ENCODE measurements at regions not wholly inside any gene's neighbourhood (a gene's known extent, or its start where the extent isn't known, plus 50 kb on each side); places are given as distances from the start of the nearest gene placed in this dataset.
"Not testable (repeated sequence)": the region's sequence is repeated elsewhere in the genome, so short reads cannot be mapped to it uniquely, and the experiment has no call there.

- Histone ChIP-seq H3K9me3 (ENCODE audit: control insufficient read depth, low read length) (no peaks in the 10 kb centered on the region), H3K4me3 (ENCODE audit: low read length in 2 of 2) (no peak overlapping the region), H3K36me3 (ENCODE audit: control insufficient read depth in 1 of 2, insufficient read depth in 2 of 2, low read length in 1 of 2) (no peaks in the 10 kb centered on the region), H3K27me3 (ENCODE audit: control insufficient read depth in 1 of 2, insufficient read depth in 2 of 2, low read length in 1 of 2) (no peaks in the 10 kb centered on the region), H3K4me1 (ENCODE audit: control insufficient read depth in 1 of 2, insufficient read depth in 2 of 2, low read length in 2 of 2) (no peaks in the 10 kb centered on the region), H3K27ac (ENCODE audit: low read depth in 1 of 2, low read length in 2 of 2) (no peak overlapping the region)
- 0 to 20% methylated on average over 1 of the region's 1 CpG for WGBS, 2 donors
- intact Hi-C loops (cut with DNase I): no loop called here
- no peak for DNase-seq
- ATAC-seq (ENCODE audit: low FRiP score): no peak
Observed at GRCh38 chr3:3951071-3951470, 151.8 kb downstream of the LRRN1 start.

GRCh38 chr3:3951501-3951900 lies 152.3 kb downstream of the LRRN1 start:
- no peak overlapping the region for H3K27ac ChIP-seq (ENCODE audit: low read depth in 1 of 2, low read length in 2 of 2)
- ATAC-seq (ENCODE audit: low FRiP score) (no peak), DNase-seq (no peak)
- H3K4me1 ChIP-seq (ENCODE audit: control insufficient read depth in 1 of 2, insufficient read depth in 2 of 2, low read length in 2 of 2): no peaks in the 10 kb centered on the region
- WGBS, 2 donors: 81 to 84% methylated on average over 7 of the region's 7 CpGs
- no peaks in the 10 kb centered on the region for H3K9me3 ChIP-seq (ENCODE audit: control insufficient read depth, low read length)
- H3K4me3 ChIP-seq (ENCODE audit: low read length in 2 of 2): no peak overlapping the region
- no peaks in the 10 kb centered on the region for H3K27me3 ChIP-seq (ENCODE audit: control insufficient read depth in 1 of 2, insufficient read depth in 2 of 2, low read length in 1 of 2)
- H3K36me3 ChIP-seq (ENCODE audit: control insufficient read depth in 1 of 2, insufficient read depth in 2 of 2, low read length in 1 of 2): no peaks in the 10 kb centered on the region
- intact Hi-C loops (cut with DNase I): no loop called here

- H3K4me1 ChIP-seq (ENCODE audit: control insufficient read depth in 1 of 2, insufficient read depth in 2 of 2, low read length in 2 of 2); DNase-seq; H3K36me3 ChIP-seq (ENCODE audit: control insufficient read depth in 1 of 2, insufficient read depth in 2 of 2, low read length in 1 of 2); intact Hi-C loops (cut with DNase I); H3K27me3 ChIP-seq (ENCODE audit: control insufficient read depth in 1 of 2, insufficient read depth in 2 of 2, low read length in 1 of 2); H3K27ac ChIP-seq (ENCODE audit: low read depth in 1 of 2, low read length in 2 of 2); H3K4me3 ChIP-seq (ENCODE audit: low read length in 2 of 2); ATAC-seq (ENCODE audit: low FRiP score); H3K9me3 ChIP-seq (ENCODE audit: control insufficient read depth, low read length): not testable (repeated sequence)
- 67 to 81% methylated on average over 6 of the region's 14 CpGs for WGBS, 2 donors
Observed at GRCh38 chr3:3962867-3963266, 163.6 kb downstream of the LRRN1 start.

GRCh38 chr3:3984053-3984452 lies 184.8 kb downstream of the LRRN1 start:
- Histone ChIP-seq H3K4me3 (ENCODE audit: low read length in 2 of 2) (no peak overlapping the region), H3K4me1 (ENCODE audit: control insufficient read depth in 1 of 2, insufficient read depth in 2 of 2, low read length in 2 of 2) (no peaks in the 10 kb centered on the region), H3K27ac (ENCODE audit: low read depth in 1 of 2, low read length in 2 of 2) (no peak overlapping the region), H3K27me3 (ENCODE audit: control insufficient read depth in 1 of 2, insufficient read depth in 2 of 2, low read length in 1 of 2) (no peaks in the 10 kb centered on the region), H3K9me3 (ENCODE audit: control insufficient read depth, low read length) (no peaks in the 10 kb centered on the region), H3K36me3 (ENCODE audit: control insufficient read depth in 1 of 2, insufficient read depth in 2 of 2, low read length in 1 of 2) (no peaks in the 10 kb centered on the region)
- intact Hi-C loops (cut with DNase I): no loop called here
- no peak for DNase-seq
- ATAC-seq (ENCODE audit: low FRiP score): no peak
- 88 to 92% methylated on average over 6 of the region's 6 CpGs for WGBS, 2 donors

GRCh38 chr3:3991598-3991997 lies 192.4 kb downstream of the LRRN1 start:
- H3K27me3 ChIP-seq (ENCODE audit: control insufficient read depth in 1 of 2, insufficient read depth in 2 of 2, low read length in 1 of 2): no peaks in the 10 kb centered on the region
- H3K27ac ChIP-seq (ENCODE audit: low read depth in 1 of 2, low read length in 2 of 2): no peak overlapping the region
- H3K4me3 ChIP-seq (ENCODE audit: low read length in 2 of 2): no peak overlapping the region
- no peaks in the 10 kb centered on the region for H3K36me3 ChIP-seq (ENCODE audit: control insufficient read depth in 1 of 2, insufficient read depth in 2 of 2, low read length in 1 of 2)
- no peaks in the 10 kb centered on the region for H3K9me3 ChIP-seq (ENCODE audit: control insufficient read depth, low read length)
- no peak for ATAC-seq (ENCODE audit: low FRiP score)
- intact Hi-C loops (cut with DNase I): no loop called here
- DNase-seq: no peak
- H3K4me1 ChIP-seq (ENCODE audit: control insufficient read depth in 1 of 2, insufficient read depth in 2 of 2, low read length in 2 of 2): no peaks in the 10 kb centered on the region
- WGBS, 2 donors: 86 to 89% methylated on average over 3 of the region's 3 CpGs

- no peak for DNase-seq
- Histone ChIP-seq H3K36me3 (ENCODE audit: control insufficient read depth in 1 of 2, insufficient read depth in 2 of 2, low read length in 1 of 2) (no peaks in the 10 kb centered on the region), H3K27me3 (ENCODE audit: control insufficient read depth in 1 of 2, insufficient read depth in 2 of 2, low read length in 1 of 2) (no peaks in the 10 kb centered on the region), H3K4me3 (ENCODE audit: low read length in 2 of 2) (no peak overlapping the region), H3K4me1 (ENCODE audit: control insufficient read depth in 1 of 2, insufficient read depth in 2 of 2, low read length in 2 of 2) (no peaks in the 10 kb centered on the region), H3K27ac (ENCODE audit: low read depth in 1 of 2, low read length in 2 of 2) (no peak overlapping the region), H3K9me3 (ENCODE audit: control insufficient read depth, low read length) (no peaks in the 10 kb centered on the region)
- no peak for ATAC-seq (ENCODE audit: low FRiP score)
- intact Hi-C loops (cut with DNase I): no loop called here
- WGBS, 2 donors: 76 to 82% methylated on average over 5 of the region's 5 CpGs
Observed at GRCh38 chr3:3992312-3992874, 193.2 kb downstream of the LRRN1 start.

- H3K4me1 ChIP-seq (ENCODE audit: control insufficient read depth in 1 of 2, insufficient read depth in 2 of 2, low read length in 2 of 2): no peaks in the 10 kb centered on the region
- 39% methylated on average over 5 of the region's 5 CpGs for WGBS, 2 donors
- no peaks in the 10 kb centered on the region for H3K9me3 ChIP-seq (ENCODE audit: control insufficient read depth, low read length)
- intact Hi-C loops (cut with DNase I): loop anchor here in 1 of 2 donors (5.0 kb wide), 1 partner anchor 796 kb away; no protein-coding TSS in a partner anchor
- H3K27ac ChIP-seq (ENCODE audit: low read depth in 1 of 2, low read length in 2 of 2): no peak overlapping the region
- no peaks in the 10 kb centered on the region for H3K27me3 ChIP-seq (ENCODE audit: control insufficient read depth in 1 of 2, insufficient read depth in 2 of 2, low read length in 1 of 2)
- no peak for DNase-seq
- H3K4me3 ChIP-seq (ENCODE audit: low read length in 2 of 2): no peak overlapping the region
- no peak for ATAC-seq (ENCODE audit: low FRiP score)
- no peaks in the 10 kb centered on the region for H3K36me3 ChIP-seq (ENCODE audit: control insufficient read depth in 1 of 2, insufficient read depth in 2 of 2, low read length in 1 of 2)
Observed at GRCh38 chr3:3998140-3998922, 199.1 kb downstream of the LRRN1 start.

GRCh38 chr3:3999340-3999739 lies 200.1 kb downstream of the LRRN1 start:
- not testable (repeated sequence) for DNase-seq; H3K27ac ChIP-seq (ENCODE audit: low read depth in 1 of 2, low read length in 2 of 2); H3K4me3 ChIP-seq (ENCODE audit: low read length in 2 of 2); ATAC-seq (ENCODE audit: low FRiP score); H3K27me3 ChIP-seq (ENCODE audit: control insufficient read depth in 1 of 2, insufficient read depth in 2 of 2, low read length in 1 of 2); H3K4me1 ChIP-seq (ENCODE audit: control insufficient read depth in 1 of 2, insufficient read depth in 2 of 2, low read length in 2 of 2); H3K36me3 ChIP-seq (ENCODE audit: control insufficient read depth in 1 of 2, insufficient read depth in 2 of 2, low read length in 1 of 2); H3K9me3 ChIP-seq (ENCODE audit: control insufficient read depth, low read length)
- intact Hi-C loops (cut with DNase I): loop anchor here in 1 of 2 donors (5.0 kb wide), 1 partner anchor 797 kb away; no protein-coding TSS in a partner anchor

- Histone ChIP-seq H3K36me3 (ENCODE audit: control insufficient read depth in 1 of 2, insufficient read depth in 2 of 2, low read length in 1 of 2) (no peaks in the 10 kb centered on the region), H3K9me3 (ENCODE audit: control insufficient read depth, low read length) (no peaks in the 10 kb centered on the region), H3K4me3 (ENCODE audit: low read length in 2 of 2) (no peak overlapping the region), H3K27me3 (ENCODE audit: control insufficient read depth in 1 of 2, insufficient read depth in 2 of 2, low read length in 1 of 2) (no peaks in the 10 kb centered on the region), H3K4me1 (ENCODE audit: control insufficient read depth in 1 of 2, insufficient read depth in 2 of 2, low read length in 2 of 2) (no peaks in the 10 kb centered on the region), H3K27ac (ENCODE audit: low read depth in 1 of 2, low read length in 2 of 2) (no peak overlapping the region)
- intact Hi-C loops (cut with DNase I): no loop called here
- no peak for DNase-seq
- no peak for ATAC-seq (ENCODE audit: low FRiP score)
Observed at GRCh38 chr3:4001976-4002375, 202.7 kb downstream of the LRRN1 start.
